ENCODE measurements at regions not wholly inside any gene's neighbourhood (a gene's known extent, or its start where the extent isn't known, plus 50 kb on each side); places are given as distances from the start of the nearest gene placed in this dataset.
"Not testable (repeated sequence)": the region's sequence is repeated elsewhere in the genome, so short reads cannot be mapped to it uniquely, and the experiment has no call there.

DNA sequence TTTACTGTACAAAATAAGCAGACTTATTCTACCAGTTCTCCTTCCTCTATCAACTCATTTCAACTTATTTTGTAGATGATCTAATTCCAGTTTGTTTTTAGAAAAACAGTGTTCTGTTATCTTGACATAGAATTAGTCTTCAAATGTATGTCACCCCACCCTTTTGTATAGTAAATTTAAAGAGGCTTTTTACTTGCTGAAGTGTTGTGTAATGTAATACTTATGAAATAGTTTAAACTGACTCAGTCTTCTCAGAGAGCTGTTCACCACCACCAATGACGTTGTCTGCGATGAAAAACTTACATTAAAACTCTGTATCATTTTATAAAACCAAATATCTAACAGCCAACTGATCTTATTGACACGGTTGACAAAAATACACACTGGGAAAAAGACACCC is 82.9 kb downstream of the RAP2B start:
- TF ChIP-seq CTCF (IDR thresholded peaks at IDR 0.05; ENCODE audit: low read depth, low read length, missing control alignments) = no peak
- no peak for DNase-seq
- in situ Hi-C loops (cut with HindIII; ENCODE audit: low pct_ligation_motif_present, low sequenced_read_pairs) = no loop called here
- H3K4me3 ChIP-seq (ENCODE audit: low read depth, low read length) = no peak overlapping the region
- H3K27ac ChIP-seq = no peak overlapping the region
- H3K36me3 ChIP-seq (replicated peaks) = no peaks in the 10 kb centered on the region
- H3K27me3 ChIP-seq (replicated peaks) = no peaks in the 10 kb centered on the region

DNA sequence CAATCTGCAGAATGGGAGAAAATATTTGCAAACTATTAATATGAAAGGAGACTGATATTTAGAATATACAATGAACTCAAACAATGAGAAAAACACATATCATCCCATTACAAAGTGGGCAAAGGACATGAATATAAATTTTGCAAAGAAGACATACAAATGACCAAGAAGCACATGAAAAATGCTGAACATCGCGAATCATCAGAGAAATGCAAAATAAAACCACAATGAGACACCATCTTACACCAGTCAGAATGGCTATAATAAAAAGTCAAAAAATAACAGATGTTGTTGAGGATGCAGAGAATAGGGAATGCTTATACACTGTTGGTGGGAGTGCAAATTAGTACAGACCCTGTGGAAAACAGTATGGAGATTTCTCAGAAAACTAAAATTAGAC is 83.6 kb downstream of the RAP2B start:
- no peak for DNase-seq
- H3K4me3 ChIP-seq (ENCODE audit: low read depth, low read length) = no peak overlapping the region
- H3K27ac ChIP-seq = no peak overlapping the region
- no peaks in the 10 kb centered on the region for H3K27me3 ChIP-seq (replicated peaks)
- in situ Hi-C loops (cut with HindIII; ENCODE audit: low pct_ligation_motif_present, low sequenced_read_pairs) = no loop called here
- no peaks in the 10 kb centered on the region for H3K36me3 ChIP-seq (replicated peaks)
- no peak for TF ChIP-seq CTCF (IDR thresholded peaks at IDR 0.05; ENCODE audit: low read depth, low read length, missing control alignments)

DNA sequence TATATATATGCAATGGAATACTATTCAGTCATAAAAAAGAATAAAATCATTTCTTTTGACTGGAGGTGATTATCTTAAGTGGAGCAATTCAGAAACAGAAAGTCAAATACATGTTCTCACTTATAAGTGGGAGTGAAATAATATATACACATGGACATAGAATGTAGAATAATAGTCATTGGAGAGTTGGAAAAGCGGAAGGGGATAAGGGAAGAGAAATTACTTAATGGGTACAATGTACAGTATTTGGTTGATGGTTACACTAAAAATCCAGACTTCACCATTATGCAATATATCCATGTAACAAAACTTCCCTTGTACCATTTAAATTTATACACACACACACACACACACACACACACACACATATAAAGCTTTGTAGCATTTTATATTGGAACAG is 84.3 kb downstream of the RAP2B start:
- H3K4me3 ChIP-seq (ENCODE audit: low read depth, low read length) = no peak overlapping the region
- in situ Hi-C loops (cut with HindIII; ENCODE audit: low pct_ligation_motif_present, low sequenced_read_pairs) = no loop called here
- H3K27ac ChIP-seq = no peak overlapping the region
- no peak for DNase-seq
- no peaks in the 10 kb centered on the region for H3K36me3 ChIP-seq (replicated peaks)
- H3K27me3 ChIP-seq (replicated peaks) = no peaks in the 10 kb centered on the region
- TF ChIP-seq CTCF (IDR thresholded peaks at IDR 0.05; ENCODE audit: low read depth, low read length, missing control alignments) = no peak

- H3K4me3 ChIP-seq (ENCODE audit: low read depth, low read length) = no peak overlapping the region
- TF ChIP-seq CTCF (IDR thresholded peaks at IDR 0.05; ENCODE audit: low read depth, low read length, missing control alignments) = no peak
- in situ Hi-C loops (cut with HindIII; ENCODE audit: low pct_ligation_motif_present, low sequenced_read_pairs) = no loop called here
- DNase-seq = no peak
- H3K27me3 ChIP-seq (replicated peaks) = no peaks in the 10 kb centered on the region
- no peaks in the 10 kb centered on the region for H3K36me3 ChIP-seq (replicated peaks)
- no peak overlapping the region for H3K27ac ChIP-seq
Observed at GRCh38 chr3:153246806-153247205, 84.8 kb downstream of the RAP2B start.

- TF ChIP-seq CTCF (IDR thresholded peaks at IDR 0.05; ENCODE audit: low read depth, low read length, missing control alignments) = no peak
- Histone ChIP-seq H3K27me3 (replicated peaks) (no peaks in the 10 kb centered on the region), H3K27ac (no peak overlapping the region), H3K4me3 (ENCODE audit: low read depth, low read length) (no peak overlapping the region), H3K36me3 (replicated peaks) (no peaks in the 10 kb centered on the region)
- in situ Hi-C loops (cut with HindIII; ENCODE audit: low pct_ligation_motif_present, low sequenced_read_pairs) = no loop called here
- no peak for DNase-seq
Observed at GRCh38 chr3:153247331-153248330, 85.6 kb downstream of the RAP2B start.

DNA sequence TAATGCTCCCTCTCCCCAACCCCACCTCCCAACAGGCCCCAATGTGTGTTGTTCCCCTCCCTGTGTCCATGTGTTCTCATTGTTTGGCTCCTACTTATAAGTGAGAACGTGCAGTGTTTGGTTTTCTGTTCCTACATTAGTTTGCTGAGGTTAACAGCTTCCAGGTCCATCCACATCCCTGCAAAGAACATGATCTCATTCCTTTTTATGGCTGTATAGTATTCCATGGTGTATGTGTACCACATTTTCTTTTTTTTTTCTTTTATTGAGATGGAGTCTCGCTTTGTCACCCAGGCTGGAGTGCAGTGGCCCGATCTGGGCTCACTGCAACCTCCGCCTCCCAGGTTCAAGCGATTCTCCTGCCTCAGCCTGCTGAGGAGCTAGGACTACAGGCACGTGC is 86.8 kb downstream of the RAP2B start:
- H3K4me3 ChIP-seq (ENCODE audit: low read depth, low read length); in situ Hi-C loops (cut with HindIII; ENCODE audit: low pct_ligation_motif_present, low sequenced_read_pairs); DNase-seq; H3K27me3 ChIP-seq (replicated peaks); H3K36me3 ChIP-seq (replicated peaks); H3K27ac ChIP-seq: not testable (repeated sequence)
